ENCODE measurements at regions not wholly inside any gene's neighbourhood (a gene's known extent, or its start where the extent isn't known, plus 50 kb on each side); places are given as distances from the start of the nearest gene placed in this dataset.

DNA sequence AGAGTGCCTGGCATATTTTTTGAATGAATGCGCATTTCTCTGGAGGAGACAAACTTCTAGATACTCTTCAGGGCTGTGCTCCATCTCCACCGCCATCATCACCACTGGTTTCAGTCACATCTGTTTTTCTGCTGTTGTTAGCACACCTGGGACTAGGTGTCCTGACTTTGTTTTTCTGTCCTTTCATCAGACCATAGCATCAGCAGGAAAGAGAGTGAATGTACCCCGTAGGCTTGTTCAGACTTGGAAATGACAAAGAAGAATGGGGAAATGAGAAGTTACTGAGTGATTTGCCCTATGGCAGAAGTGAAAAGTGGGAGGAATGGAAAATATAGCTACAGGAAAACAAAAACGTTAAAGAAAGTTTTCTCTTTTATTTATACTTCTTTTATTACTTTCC is 965.2 kb upstream of the FANCL start:
- no peak for DNase-seq (ENCODE audit: extremely low spot score)
- Histone ChIP-seq H3K36me3 (ENCODE audit: insufficient read depth) (no peaks in the 10 kb centered on the region), H3K4me3 (ENCODE audit: low read depth, low read length) (no peak overlapping the region), H3K27ac (ENCODE audit: low read depth) (no peak overlapping the region), H3K4me1 (ENCODE audit: insufficient read depth) (no peaks in the 10 kb centered on the region)
- 81% methylated on average over 4 of the region's 4 CpGs for WGBS

DNA sequence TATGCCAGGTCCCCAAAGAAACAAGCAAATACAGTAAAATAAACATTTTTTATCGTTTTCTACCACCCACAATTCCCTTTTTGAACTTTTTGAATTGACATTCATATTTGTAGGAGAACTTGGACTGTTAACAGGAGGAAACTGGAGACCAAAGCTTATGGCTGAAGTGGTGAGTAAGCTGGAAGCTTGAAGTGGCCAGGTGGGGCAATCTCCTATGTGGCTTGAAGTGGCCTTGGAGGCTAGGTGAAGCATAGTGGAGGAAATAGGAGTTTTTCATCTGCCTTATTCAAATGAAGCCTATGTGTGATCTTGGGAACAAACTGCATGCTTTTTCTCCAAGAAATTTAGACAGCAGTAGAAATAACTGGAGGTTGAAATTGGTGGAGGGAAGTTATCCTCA is 962.9 kb upstream of the FANCL start:
- no peaks in the 10 kb centered on the region for H3K4me1 ChIP-seq (ENCODE audit: insufficient read depth)
- H3K36me3 ChIP-seq (ENCODE audit: insufficient read depth), result no peaks in the 10 kb centered on the region
- no peak overlapping the region for H3K27ac ChIP-seq (ENCODE audit: low read depth)
- no peak for DNase-seq (ENCODE audit: extremely low spot score)
- no peak overlapping the region for H3K4me3 ChIP-seq (ENCODE audit: low read depth, low read length)
- 63% methylated on average over 1 of the region's 1 CpG for WGBS

DNA sequence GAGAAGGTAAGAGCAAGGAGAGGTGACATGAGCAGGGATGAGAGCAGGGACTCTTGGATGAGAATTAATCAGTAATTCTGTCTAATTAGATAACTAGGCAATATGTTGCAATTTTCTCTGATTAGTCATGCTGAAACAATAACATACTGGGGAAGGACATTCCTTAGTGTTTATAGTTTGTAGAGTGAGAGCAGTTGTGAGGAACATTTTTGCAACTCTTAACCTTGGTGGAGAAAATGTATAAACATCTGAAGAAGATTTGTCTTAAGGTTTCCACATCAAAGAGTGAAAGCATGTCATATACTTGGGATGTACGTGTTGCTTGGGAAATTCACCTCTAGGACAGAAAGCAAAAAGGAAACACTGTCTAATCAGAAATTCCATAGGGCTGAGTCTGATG is 955.4 kb upstream of the FANCL start:
- H3K4me3 ChIP-seq (ENCODE audit: low read depth, low read length), result no peak overlapping the region
- WGBS, result 53% methylated on average over 1 of the region's 1 CpG
- H3K36me3 ChIP-seq (ENCODE audit: insufficient read depth), result no peaks in the 10 kb centered on the region
- DNase-seq (ENCODE audit: extremely low spot score), result no peak
- no peaks in the 10 kb centered on the region for H3K4me1 ChIP-seq (ENCODE audit: insufficient read depth)
- H3K27ac ChIP-seq (ENCODE audit: low read depth), result no peak overlapping the region

DNA sequence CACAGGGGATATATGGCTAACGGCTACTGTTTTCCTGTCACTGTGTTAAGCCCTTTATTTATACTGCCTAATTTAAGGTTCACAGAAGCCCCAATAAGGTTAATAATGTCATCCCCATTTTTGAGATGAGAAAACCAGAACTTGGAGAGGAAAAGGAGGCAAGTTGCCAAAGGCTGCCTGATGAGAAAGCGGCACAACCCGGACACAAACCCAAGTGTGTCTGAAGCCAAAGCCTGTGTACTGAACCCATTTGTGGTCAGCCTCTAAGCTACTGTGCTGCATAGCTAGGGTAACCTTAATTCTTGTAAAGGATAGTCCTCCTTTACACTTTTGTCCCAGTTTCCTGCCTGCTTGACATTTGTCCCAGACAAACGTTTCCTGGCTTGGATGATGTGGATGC is 954.7 kb upstream of the FANCL start:
- no peak overlapping the region for H3K27ac ChIP-seq (ENCODE audit: low read depth)
- WGBS, result 71% methylated on average over 4 of the region's 4 CpGs
- H3K36me3 ChIP-seq (ENCODE audit: insufficient read depth), result no peaks in the 10 kb centered on the region
- H3K4me3 ChIP-seq (ENCODE audit: low read depth, low read length), result no peak overlapping the region
- no peaks in the 10 kb centered on the region for H3K4me1 ChIP-seq (ENCODE audit: insufficient read depth)
- no peak for DNase-seq (ENCODE audit: extremely low spot score)

DNA sequence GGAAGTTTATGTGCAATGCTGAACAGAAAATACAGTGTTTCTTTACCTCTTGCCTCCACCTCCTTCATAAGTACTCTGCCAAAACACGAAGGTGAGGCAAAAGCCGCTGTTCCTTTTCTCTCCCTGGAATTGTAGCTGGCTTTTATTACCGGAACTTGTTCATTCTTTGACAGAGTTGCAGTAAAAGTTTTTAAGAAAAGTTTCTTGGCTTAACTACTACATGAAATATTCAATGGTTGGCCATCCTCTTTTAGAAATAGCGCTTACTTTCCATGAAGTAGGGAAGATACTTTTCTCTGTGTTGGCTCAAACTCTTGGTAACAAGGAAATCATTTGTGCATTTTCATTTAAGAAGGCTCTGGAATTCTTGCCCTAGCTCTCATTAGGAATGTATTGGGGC is 950.7 kb upstream of the FANCL start:
- 73% methylated on average over 4 of the region's 4 CpGs for WGBS
- H3K4me1 ChIP-seq (ENCODE audit: insufficient read depth), result no peaks in the 10 kb centered on the region
- H3K4me3 ChIP-seq (ENCODE audit: low read depth, low read length), result no peak overlapping the region
- DNase-seq (ENCODE audit: extremely low spot score), result no peak
- no peaks in the 10 kb centered on the region for H3K36me3 ChIP-seq (ENCODE audit: insufficient read depth)
- no peak overlapping the region for H3K27ac ChIP-seq (ENCODE audit: low read depth)

DNA sequence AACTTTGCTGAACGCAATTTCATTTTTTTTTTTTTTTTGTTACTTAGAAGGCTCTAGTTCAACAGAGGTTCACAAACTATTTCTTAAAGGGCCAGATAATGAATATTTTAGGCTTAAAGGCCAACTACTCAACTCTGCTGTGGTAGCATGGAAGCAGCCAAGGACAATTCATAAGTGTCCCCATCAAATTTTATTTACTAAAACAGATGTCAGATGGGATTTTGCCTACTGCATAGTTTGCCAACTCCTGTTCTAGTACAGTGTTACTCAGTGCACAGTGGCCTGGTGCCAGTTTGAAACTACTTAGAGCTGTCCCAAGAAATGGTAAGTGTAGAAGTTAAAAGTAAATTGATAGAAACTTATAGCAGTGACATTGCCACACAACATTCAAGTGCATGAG is 949.4 kb upstream of the FANCL start:
- H3K4me1 ChIP-seq (ENCODE audit: insufficient read depth), result no peaks in the 10 kb centered on the region
- no peak overlapping the region for H3K27ac ChIP-seq (ENCODE audit: low read depth)
- WGBS, result 37% methylated on average over 1 of the region's 1 CpG
- DNase-seq (ENCODE audit: extremely low spot score), result no peak
- H3K36me3 ChIP-seq (ENCODE audit: insufficient read depth), result no peaks in the 10 kb centered on the region
- no peak overlapping the region for H3K4me3 ChIP-seq (ENCODE audit: low read depth, low read length)

DNA sequence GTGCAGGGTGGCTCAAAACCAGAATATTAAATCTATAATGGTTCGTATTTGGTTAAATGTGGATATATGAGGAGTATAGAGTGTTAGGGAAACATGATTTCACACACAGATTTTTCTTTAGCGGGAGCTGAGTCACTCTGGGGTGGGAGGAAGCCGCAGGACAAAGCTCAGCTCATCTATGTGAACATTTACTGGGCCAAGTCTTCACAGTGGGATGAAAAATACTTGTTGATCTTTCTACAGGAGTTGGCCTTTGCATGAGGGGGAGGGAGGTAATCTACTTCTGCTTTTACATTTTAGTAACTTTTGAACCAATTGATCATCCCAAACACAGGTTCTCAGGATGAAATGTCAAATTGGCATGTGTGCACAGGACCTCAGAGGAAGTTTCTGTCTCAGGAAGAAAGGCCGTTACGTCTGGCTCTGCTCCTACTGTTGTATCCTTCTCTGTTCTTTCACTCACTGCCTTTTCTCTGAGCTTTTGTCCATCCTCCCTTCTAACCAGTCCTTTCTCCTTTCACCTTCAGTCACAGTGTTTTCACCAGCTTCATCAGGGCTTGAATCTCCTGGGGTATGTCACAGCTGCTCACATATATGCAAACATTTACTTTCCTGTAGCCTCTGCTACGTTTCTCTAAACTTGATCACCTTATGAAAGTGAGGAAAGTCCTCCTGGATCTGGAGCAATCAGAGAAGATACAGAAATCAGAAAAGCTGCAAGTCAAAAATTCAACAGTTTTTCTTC is 943.3 kb upstream of the FANCL start:
- Histone ChIP-seq H3K36me3 (ENCODE audit: insufficient read depth) (no peaks in the 10 kb centered on the region), H3K4me1 (ENCODE audit: insufficient read depth) (no peaks in the 10 kb centered on the region), H3K4me3 (ENCODE audit: low read depth, low read length) (no peak overlapping the region), H3K27ac (ENCODE audit: low read depth) (no peak overlapping the region)
- 14% methylated on average over 6 of the region's 6 CpGs for WGBS
- DNase-seq (ENCODE audit: extremely low spot score), result peak; percentile 2

DNA sequence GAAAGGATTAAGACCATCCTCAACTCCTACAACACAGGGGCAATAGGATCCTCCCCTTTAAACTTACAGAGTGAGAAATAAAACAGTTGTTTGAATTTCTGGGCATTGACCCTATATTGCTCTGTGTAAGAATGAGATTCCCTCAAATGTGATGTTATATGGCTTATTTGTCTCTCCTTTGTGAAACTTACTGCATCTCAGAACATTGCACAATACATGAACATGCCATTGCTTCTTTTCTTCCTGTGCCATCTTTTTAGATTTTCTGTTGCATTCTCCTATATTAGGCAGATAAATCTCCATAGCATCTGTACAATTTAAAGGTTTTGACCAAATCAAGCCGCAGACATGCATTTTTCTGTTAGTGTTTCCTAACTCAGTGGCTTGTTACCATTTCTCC is 941.9 kb upstream of the FANCL start:
- no peak overlapping the region for H3K4me3 ChIP-seq (ENCODE audit: low read depth, low read length)
- no peaks in the 10 kb centered on the region for H3K36me3 ChIP-seq (ENCODE audit: insufficient read depth)
- DNase-seq (ENCODE audit: extremely low spot score), result no peak
- H3K4me1 ChIP-seq (ENCODE audit: insufficient read depth), result no peaks in the 10 kb centered on the region
- no peak overlapping the region for H3K27ac ChIP-seq (ENCODE audit: low read depth)
- WGBS, result 98% methylated on average over 1 of the region's 1 CpG

DNA sequence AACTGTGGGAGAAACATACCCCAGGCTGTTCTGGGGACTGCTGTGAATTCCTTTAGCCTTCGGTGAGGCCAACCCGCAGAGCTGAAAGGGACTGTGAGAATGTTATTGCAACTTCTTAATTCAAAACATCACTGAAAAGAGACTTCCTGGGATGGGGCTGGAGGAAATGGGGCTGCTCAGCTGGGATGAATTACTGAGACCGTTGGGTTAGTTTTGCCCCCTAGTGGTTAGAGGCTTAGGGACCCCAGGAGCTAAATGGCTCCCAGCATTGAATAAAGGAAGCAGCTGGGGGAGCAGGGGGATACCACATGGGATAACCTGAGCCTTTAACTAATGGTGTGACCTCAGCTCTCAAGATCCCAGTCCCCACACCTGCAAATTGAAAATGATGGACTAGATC is 941.1 kb upstream of the FANCL start:
- Histone ChIP-seq H3K36me3 (ENCODE audit: insufficient read depth) (no peaks in the 10 kb centered on the region), H3K4me1 (ENCODE audit: insufficient read depth) (no peaks in the 10 kb centered on the region), H3K4me3 (ENCODE audit: low read depth, low read length) (no peak overlapping the region), H3K27ac (ENCODE audit: low read depth) (no peak overlapping the region)
- 48% methylated on average over 3 of the region's 3 CpGs for WGBS
- no peak for DNase-seq (ENCODE audit: extremely low spot score)

DNA sequence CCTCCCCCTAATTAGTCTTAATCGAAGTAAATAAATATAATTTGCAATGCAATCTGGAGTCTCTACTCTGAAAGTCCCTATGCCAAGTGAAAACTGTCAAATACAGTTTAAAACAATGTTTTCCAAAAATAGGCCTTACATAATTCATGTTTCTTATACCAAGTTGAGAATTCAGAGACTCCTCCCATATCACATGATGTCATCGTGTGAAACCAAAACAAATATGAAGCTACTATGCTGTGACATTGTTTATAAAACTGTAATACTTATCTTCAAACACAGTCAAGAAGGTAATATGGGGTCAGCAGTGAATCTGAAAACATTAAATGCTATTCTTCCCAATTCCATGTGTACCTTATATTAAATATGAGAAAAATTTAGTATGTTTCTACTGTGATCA is 940.2 kb upstream of the FANCL start:
- DNase-seq (ENCODE audit: extremely low spot score), result no peak
- Histone ChIP-seq H3K36me3 (ENCODE audit: insufficient read depth) (no peaks in the 10 kb centered on the region), H3K4me1 (ENCODE audit: insufficient read depth) (no peaks in the 10 kb centered on the region), H3K27ac (ENCODE audit: low read depth) (no peak overlapping the region), H3K4me3 (ENCODE audit: low read depth, low read length) (no peak overlapping the region)
- WGBS, result 53% methylated on average over 2 of the region's 2 CpGs

DNA sequence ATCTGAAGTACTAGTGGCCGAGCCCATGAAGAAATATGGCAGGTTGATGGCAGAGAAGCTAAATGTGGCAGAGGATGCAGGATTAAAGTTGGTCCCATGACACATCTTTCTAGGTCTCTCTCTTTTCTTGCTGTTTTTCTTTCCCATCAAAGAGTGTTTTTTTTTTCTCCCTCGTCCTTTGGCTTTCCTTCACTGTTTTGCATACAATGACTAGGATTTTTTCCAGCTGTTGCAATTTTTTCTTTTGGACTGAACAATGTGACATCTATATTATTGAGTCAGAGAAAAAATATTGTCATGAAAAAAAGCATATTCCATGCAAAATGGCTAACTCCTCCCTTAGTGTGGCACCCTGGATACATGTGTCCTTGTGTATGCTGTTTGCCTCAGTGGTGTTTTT is 939.5 kb upstream of the FANCL start:
- Histone ChIP-seq H3K4me3 (ENCODE audit: low read depth, low read length) (no peak overlapping the region), H3K36me3 (ENCODE audit: insufficient read depth) (no peaks in the 10 kb centered on the region), H3K27ac (ENCODE audit: low read depth) (no peak overlapping the region), H3K4me1 (ENCODE audit: insufficient read depth) (no peaks in the 10 kb centered on the region)
- 75% methylated on average over 2 of the region's 2 CpGs for WGBS
- DNase-seq (ENCODE audit: extremely low spot score), result no peak

DNA sequence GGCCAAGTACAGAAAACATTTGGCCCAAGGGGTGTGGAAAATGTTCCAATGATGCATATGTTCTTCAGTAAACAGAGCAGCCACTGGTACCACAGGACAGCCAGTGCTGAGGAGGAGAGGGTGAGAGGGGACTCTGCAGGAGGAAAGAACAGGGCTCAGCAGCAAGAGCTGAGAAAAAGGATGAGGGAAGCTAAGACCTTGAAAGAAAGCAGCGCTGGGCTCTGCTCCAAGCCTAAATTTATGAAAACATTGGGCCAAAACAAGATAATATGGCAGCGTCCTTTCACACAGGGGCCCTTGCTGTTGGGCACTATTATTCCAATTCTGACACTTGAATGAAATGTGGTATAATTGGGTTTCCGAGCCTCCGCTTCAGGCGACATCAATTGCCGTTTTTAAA is 939.0 kb upstream of the FANCL start:
- no peak overlapping the region for H3K27ac ChIP-seq (ENCODE audit: low read depth)
- no peaks in the 10 kb centered on the region for H3K4me1 ChIP-seq (ENCODE audit: insufficient read depth)
- no peak for DNase-seq (ENCODE audit: extremely low spot score)
- H3K36me3 ChIP-seq (ENCODE audit: insufficient read depth), result no peaks in the 10 kb centered on the region
- no peak overlapping the region for H3K4me3 ChIP-seq (ENCODE audit: low read depth, low read length)
- WGBS, result 87% methylated on average over 6 of the region's 6 CpGs

DNA sequence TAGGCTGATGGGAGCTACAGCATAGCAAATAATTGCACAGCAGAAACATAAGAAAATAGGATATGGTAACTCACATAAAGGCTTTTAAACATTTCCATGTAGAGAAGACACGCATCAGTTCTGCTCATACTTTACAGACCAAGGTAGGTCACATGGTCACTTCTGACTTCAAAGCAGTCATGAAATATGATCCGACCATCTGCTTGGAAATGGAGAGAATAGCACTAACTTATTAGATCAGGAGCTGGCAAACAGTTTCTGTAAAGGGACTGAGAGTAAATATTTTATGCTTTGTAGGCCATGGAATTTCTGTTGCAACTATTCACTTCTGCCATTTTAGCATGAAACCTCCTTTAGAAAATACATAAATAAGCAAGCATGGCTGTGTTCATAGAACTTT is 936.6 kb upstream of the FANCL start:
- DNase-seq (ENCODE audit: extremely low spot score), result no peak
- Histone ChIP-seq H3K36me3 (ENCODE audit: insufficient read depth) (no peaks in the 10 kb centered on the region), H3K27ac (ENCODE audit: low read depth) (no peak overlapping the region), H3K4me3 (ENCODE audit: low read depth, low read length) (no peak overlapping the region), H3K4me1 (ENCODE audit: insufficient read depth) (no peaks in the 10 kb centered on the region)
- 77% methylated on average over 2 of the region's 2 CpGs for WGBS

DNA sequence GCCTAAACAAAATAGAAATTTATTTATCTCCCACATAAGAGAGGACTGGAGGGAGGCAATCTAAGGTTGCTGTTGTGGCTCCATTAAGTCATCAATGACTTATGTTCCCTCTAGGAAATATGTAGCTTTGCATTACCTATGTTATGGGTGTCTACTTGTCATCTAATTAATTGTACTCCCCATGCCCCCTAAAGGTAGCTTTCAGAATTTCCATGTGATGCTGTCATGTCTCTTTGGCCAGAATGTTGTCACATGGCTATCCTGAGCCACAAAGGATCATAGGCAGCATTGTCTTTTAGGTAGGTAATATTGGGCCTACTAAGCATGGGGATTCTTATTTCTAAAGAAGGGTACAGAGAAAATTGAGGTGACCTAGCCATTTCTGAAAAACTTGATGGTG is 935.6 kb upstream of the FANCL start:
- Histone ChIP-seq H3K36me3 (ENCODE audit: insufficient read depth) (no peaks in the 10 kb centered on the region), H3K27ac (ENCODE audit: low read depth) (no peak overlapping the region), H3K4me1 (ENCODE audit: insufficient read depth) (no peaks in the 10 kb centered on the region), H3K4me3 (ENCODE audit: low read depth, low read length) (no peak overlapping the region)
- DNase-seq (ENCODE audit: extremely low spot score), result no peak
